GM18519 (cell line): ENCODE measurements at regions not wholly inside any gene's neighbourhood (a gene's known extent, or its start where the extent isn't known, plus 50 kb on each side); places are given as distances from the start of the nearest gene placed in this dataset.

ENCODE experiments used
- ATAC-seq: cut with Tn5 transposase; IDR thresholded peaks from one replicate; pipeline ENCODE4 v1.9.1; 2021; ENCODE audit warnings: mild to moderate bottlenecking, moderate library complexity; ENCODE audit not compliant: unreplicated experiment, low FRiP score

GRCh38 chr10:9965341-9965740 lies 1052.3 kb upstream of the CELF2 start:
- no peak for ATAC-seq

GRCh38 chr10:9986786-9987185 lies 1030.9 kb upstream of the CELF2 start:
- ATAC-seq = no peak

- no peak for ATAC-seq
Measured at GRCh38 chr10:9987197-9987596, 1030.5 kb upstream of the CELF2 start.

- no peak for ATAC-seq
Measured at GRCh38 chr10:9992661-9993060, 1025.0 kb upstream of the CELF2 start.

GRCh38 chr10:9994131-9994530 lies 1023.5 kb upstream of the CELF2 start:
- ATAC-seq = no peak

- no peak for ATAC-seq
Measured at GRCh38 chr10:9999627-10000026, 1018.0 kb upstream of the CELF2 start.

GRCh38 chr10:10007957-10008356 lies 1009.7 kb upstream of the CELF2 start:
- no peak for ATAC-seq

GRCh38 chr10:10010397-10010796 lies 1007.3 kb upstream of the CELF2 start:
- no peak for ATAC-seq

- no peak for ATAC-seq
Measured at GRCh38 chr10:10014846-10015245, 1002.8 kb upstream of the CELF2 start.

GRCh38 chr10:10017716-10018115 lies 1000.0 kb upstream of the CELF2 start:
- ATAC-seq = no peak

- ATAC-seq = no peak
Measured at GRCh38 chr10:10020945-10021344, 996.7 kb upstream of the CELF2 start.

- ATAC-seq = no peak
Measured at GRCh38 chr10:10032991-10033390, 984.7 kb upstream of the CELF2 start.

GRCh38 chr10:10038348-10038747 lies 979.3 kb upstream of the CELF2 start:
- no peak for ATAC-seq

- ATAC-seq = no peak
Measured at GRCh38 chr10:10039595-10039994, 978.1 kb upstream of the CELF2 start.

GRCh38 chr10:10043083-10043482 lies 974.6 kb upstream of the CELF2 start:
- ATAC-seq = no peak

GRCh38 chr10:10044922-10045764 lies 972.5 kb upstream of the CELF2 start:
- ATAC-seq = no peak

- ATAC-seq = no peak
Measured at GRCh38 chr10:10045765-10046028, 972.0 kb upstream of the CELF2 start.

GRCh38 chr10:10047426-10047825 lies 970.2 kb upstream of the CELF2 start:
- no peak for ATAC-seq

GRCh38 chr10:10053051-10053450 lies 964.6 kb upstream of the CELF2 start:
- ATAC-seq = no peak

- ATAC-seq = no peak
Measured at GRCh38 chr10:10054466-10054865, 963.2 kb upstream of the CELF2 start.

GRCh38 chr10:10055656-10056442 lies 961.8 kb upstream of the CELF2 start:
- no peak for ATAC-seq

GRCh38 chr10:10056961-10057360 lies 960.7 kb upstream of the CELF2 start:
- no peak for ATAC-seq
